WTC11 (cell line): ENCODE measurements at regions not wholly inside any gene's neighbourhood (a gene's known extent, or its start where the extent isn't known, plus 50 kb on each side); places are given as distances from the start of the nearest gene placed in this dataset.
"Not testable (repeated sequence)": the region's sequence is repeated elsewhere in the genome, so short reads cannot be mapped to it uniquely, and the experiment has no call there.

Experiments used
- CBFB ChIP-seq: sonication (generic); formaldehyde crosslinking; IDR thresholded peaks from 2 replicates; pipeline ENCODE4 v1.8.1; 2022; ENCODE audit warnings: mild to moderate bottlenecking, low read depth, missing genetic modification reagents
- CTCF ChIP-seq: fragments of 200-600 bp; IDR thresholded peaks from 2 replicates; pipeline ENCODE4 v1.8.0; 2022; ENCODE audit warnings: antibody characterized with exemption
- E2F1 ChIP-seq: sonication (generic); formaldehyde crosslinking; IDR thresholded peaks from 2 replicates; pipeline ENCODE4 v1.8.0; 2022; ENCODE audit warnings: mild to moderate bottlenecking, missing genetic modification reagents
- GTF2I ChIP-seq: fragments of 250-450 bp; sonication (Bioruptor Pico); conservative IDR thresholded peaks from 2 replicates; pipeline ENCODE4 v1.4.0; 2021; ENCODE audit warnings: mild to moderate bottlenecking
- MLX ChIP-seq: sonication (generic); formaldehyde crosslinking; IDR thresholded peaks from 2 replicates; pipeline ENCODE4 v1.8.1; 2023; ENCODE audit warnings: mild to moderate bottlenecking, missing genetic modification reagents, moderate library complexity
- MYBL2 ChIP-seq: sonication (generic); formaldehyde crosslinking; IDR thresholded peaks from 2 replicates; pipeline ENCODE4 v1.8.1; 2023; ENCODE audit warnings: mild to moderate bottlenecking, moderate library complexity, missing genetic modification reagents
- ZNF232 ChIP-seq: sonication (generic); formaldehyde crosslinking; IDR thresholded peaks from 2 replicates; pipeline ENCODE4 v1.8.0; 2022; ENCODE audit warnings: mild to moderate bottlenecking, missing genetic modification reagents
- TF ChIP-seq, protein P1 (sequence below): sonication (generic); formaldehyde crosslinking; IDR thresholded peaks from 2 replicates; pipeline ENCODE4 v1.8.1; 2022; ENCODE audit warnings: missing genetic modification reagents, borderline replicate concordance
- TF ChIP-seq, protein P2 (sequence below): sonication (generic); formaldehyde crosslinking; IDR thresholded peaks from 2 replicates; pipeline ENCODE4 v1.8.0; 2023; ENCODE audit warnings: missing genetic modification reagents

GRCh38 chr9:40999952-41000700 is 128.4 kb downstream of the FOXD4L6 start:
- TF ChIP-seq, protein P1, sequence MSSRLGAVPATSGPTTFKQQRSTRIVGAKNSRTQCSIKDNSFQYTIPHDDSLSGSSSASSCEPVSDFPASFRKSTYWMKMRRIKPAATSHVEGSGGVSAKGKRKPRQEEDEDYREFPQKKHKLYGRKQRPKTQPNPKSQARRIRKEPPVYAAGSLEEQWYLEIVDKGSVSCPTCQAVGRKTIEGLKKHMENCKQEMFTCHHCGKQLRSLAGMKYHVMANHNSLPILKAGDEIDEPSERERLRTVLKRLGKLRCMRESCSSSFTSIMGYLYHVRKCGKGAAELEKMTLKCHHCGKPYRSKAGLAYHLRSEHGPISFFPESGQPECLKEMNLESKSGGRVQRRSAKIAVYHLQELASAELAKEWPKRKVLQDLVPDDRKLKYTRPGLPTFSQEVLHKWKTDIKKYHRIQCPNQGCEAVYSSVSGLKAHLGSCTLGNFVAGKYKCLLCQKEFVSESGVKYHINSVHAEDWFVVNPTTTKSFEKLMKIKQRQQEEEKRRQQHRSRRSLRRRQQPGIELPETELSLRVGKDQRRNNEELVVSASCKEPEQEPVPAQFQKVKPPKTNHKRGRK: not testable (repeated sequence)
- TF ChIP-seq CTCF; MYBL2 (CRISPR knock-in tag); GTF2I (CRISPR knock-in tag); E2F1 (CRISPR knock-in tag); CBFB (CRISPR knock-in tag); ZNF232 (CRISPR knock-in tag); MLX (CRISPR knock-in tag): not testable (repeated sequence)
- TF ChIP-seq, protein P2, sequence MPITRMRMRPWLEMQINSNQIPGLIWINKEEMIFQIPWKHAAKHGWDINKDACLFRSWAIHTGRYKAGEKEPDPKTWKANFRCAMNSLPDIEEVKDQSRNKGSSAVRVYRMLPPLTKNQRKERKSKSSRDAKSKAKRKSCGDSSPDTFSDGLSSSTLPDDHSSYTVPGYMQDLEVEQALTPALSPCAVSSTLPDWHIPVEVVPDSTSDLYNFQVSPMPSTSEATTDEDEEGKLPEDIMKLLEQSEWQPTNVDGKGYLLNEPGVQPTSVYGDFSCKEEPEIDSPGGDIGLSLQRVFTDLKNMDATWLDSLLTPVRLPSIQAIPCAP: not testable (repeated sequence)
